B cell (primary cell): ENCODE measurements at regions not wholly inside any gene's neighbourhood (a gene's known extent, or its start where the extent isn't known, plus 50 kb on each side); places are given as distances from the start of the nearest gene placed in this dataset.

Experiments
- ATAC-seq: fragments of 200-7000 bp; cut with Tn5 transposase; one replicate; pipeline ENCODE4 v1.10.0; 2021; ENCODE audit warnings: low read depth, mild to moderate bottlenecking, moderate number of reproducible peaks, moderate library complexity
- CTCF ChIA-PET: fragments of 350-600 bp; sonication (Branson Sonifier 250); formaldehyde crosslinking; loops from one replicate; lab custom pipeline; 2021; ENCODE audit warnings: antibody characterized with exemption, inconsistent platforms; lab: Charles Lee
- POLR2A ChIA-PET: fragments of 350-600 bp; sonication (Branson Sonifier 250); formaldehyde crosslinking; loops from one replicate; lab custom pipeline; 2021; ENCODE audit warnings: antibody characterized with exemption; lab: Charles Lee
- DNase-seq: peaks from one replicate; pipeline ENCODE4 v3.0.0; 2013
- H2AFZ ChIP-seq: 2 replicates; pipeline ENCODE4 v1.6.1; 2012; ENCODE audit warnings: mild to moderate bottlenecking, low read depth, low read length; ENCODE audit not compliant: insufficient read depth, poor library complexity, severe bottlenecking
- H3K27ac ChIP-seq, 2 donors: 1 replicate in 1 of 2; 2 replicates in 1 of 2; pipeline ENCODE4 v1.5.1; 2012 to 2013; ENCODE audit warnings: low read length in 2 of 2, mild to moderate bottlenecking in 2 of 2, moderate library complexity in 1 of 2
- H3K27me3 ChIP-seq, 4 experiments: fragments of 200-600 bp in 1 of 4; sonication (generic) in 1 of 4; replicated peaks in 1 of 4; 1 replicate in 2 of 4; 2 replicates in 2 of 4; pipeline versions ENCODE4 v1.6.1 to v1.7.0; 2013 to 2016; ENCODE audit warnings: low read length in 3 of 4, mild to moderate bottlenecking in 2 of 4, mixed read lengths in 1 of 4, moderate library complexity in 1 of 4; ENCODE audit not compliant: insufficient read depth in 4 of 4, control insufficient read depth in 3 of 4; ENCODE audit errors: control extremely low read depth in 1 of 4
- H3K36me3 ChIP-seq, 2 experiments: replicated peaks in 1 of 2; 1 replicate in 1 of 2; 2 replicates in 1 of 2; pipeline versions ENCODE4 v1.6.1 to v1.7.1; 2013; ENCODE audit warnings: low read length in 1 of 2; ENCODE audit not compliant: insufficient read depth in 2 of 2, control insufficient read depth in 1 of 2; ENCODE audit errors: control extremely low read depth in 1 of 2, extremely low read depth in 1 of 2
- H3K4me1 ChIP-seq, 2 donors: fragments of 200-600 bp in 1 of 2; sonication (generic) in 1 of 2; 1 replicate in 1 of 2; 2 replicates in 1 of 2; pipeline versions ENCODE4 v1.5.1 to v1.6.1; 2013 to 2017; ENCODE audit warnings: low read length in 2 of 2; ENCODE audit not compliant: control insufficient read depth in 2 of 2, insufficient read depth in 2 of 2
- H3K4me2 ChIP-seq: replicated peaks from 2 replicates; pipeline ENCODE3; 2012; ENCODE audit warnings: mild to moderate bottlenecking, low read depth, low read length; ENCODE audit not compliant: poor library complexity, severe bottlenecking
- H3K4me3 ChIP-seq, 5 experiments: fragments of 200-600 bp in 1 of 5; sonication (generic) in 1 of 5; 1 replicate in 3 of 5; 2 replicates in 2 of 5; pipeline versions ENCODE4 v1.5.1 to v1.7.0; 2011 to 2016; ENCODE audit warnings: low read length in 4 of 5, mild to moderate bottlenecking in 4 of 5, low read depth in 2 of 5, control low read depth in 1 of 5, moderate library complexity in 1 of 5; ENCODE audit not compliant: insufficient read depth in 1 of 5; ENCODE audit errors: control extremely low read depth in 1 of 5, extremely low read depth in 1 of 5
- H3K79me2 ChIP-seq: fragments of 200-600 bp; sonication (generic); one replicate; pipeline ENCODE4 v1.6.0; 2016; ENCODE audit warnings: low read length; ENCODE audit not compliant: control insufficient read depth, insufficient read depth
- H3K9ac ChIP-seq: fragments of 200-600 bp; sonication (generic); 2 replicates; pipeline ENCODE4 v1.6.1; 2017; ENCODE audit warnings: mild to moderate bottlenecking, low read length, moderate library complexity
- H3K9me3 ChIP-seq, 3 donors: one replicate each; pipeline versions ENCODE4 v1.6.1 to v1.7.1; 2013; ENCODE audit warnings: low read length in 2 of 3; ENCODE audit not compliant: control insufficient read depth in 2 of 3, insufficient read depth in 1 of 3; ENCODE audit errors: control extremely low read depth in 1 of 3
- H4K20me1 ChIP-seq: 2 replicates; pipeline ENCODE4 v1.6.0; 2012; ENCODE audit warnings: mild to moderate bottlenecking, low read length; ENCODE audit not compliant: insufficient read depth, control insufficient read depth, poor library complexity, severe bottlenecking
- H3K27ac Mint-ChIP-seq: one replicate; pipeline ENCODE4 v1.8.0; 2021; ENCODE audit warnings: mixed read lengths
- H3K27me3 Mint-ChIP-seq: one replicate; pipeline ENCODE4 v1.8.0; 2021; ENCODE audit warnings: mixed read lengths
- H3K4me1 Mint-ChIP-seq: one replicate; pipeline ENCODE4 v1.8.0; 2021; ENCODE audit warnings: mixed read lengths
- H3K4me3 Mint-ChIP-seq: one replicate; pipeline ENCODE4 v1.8.0; 2021; ENCODE audit warnings: mixed read lengths
- H3K9me3 Mint-ChIP-seq: one replicate; pipeline ENCODE4 v1.8.0; 2022; ENCODE audit warnings: mixed read lengths; ENCODE audit not compliant: insufficient read depth
- CTCF ChIP-seq: fragments of 200-600 bp; IDR thresholded peaks from one replicate; pipeline ENCODE4 v1.8.0; 2022; ENCODE audit warnings: antibody characterized with exemption, mild to moderate bottlenecking
- EZH2 ChIP-seq: IDR thresholded peaks from 2 replicates; pipeline ENCODE4 v1.6.1; 2012; ENCODE audit warnings: borderline replicate concordance, low read depth, mild to moderate bottlenecking, moderate library complexity, low read length; ENCODE audit not compliant: insufficient read depth, poor library complexity, severe bottlenecking
- WGBS: methylation state at CpG from one replicate; pipeline ENCODE4 v1.1.5; 2013; ENCODE audit warnings: missing lambda C conversion rate; ENCODE audit not compliant: insufficient coverage; 5-methylcytosine and 5-hydroxymethylcytosine counted together
- intact Hi-C: fragments of 100-400 bp; cut with micrococcal nuclease; formaldehyde crosslinking; loops from one replicate; pipeline ENCODE4 v1.10.0; 2022

DNA sequence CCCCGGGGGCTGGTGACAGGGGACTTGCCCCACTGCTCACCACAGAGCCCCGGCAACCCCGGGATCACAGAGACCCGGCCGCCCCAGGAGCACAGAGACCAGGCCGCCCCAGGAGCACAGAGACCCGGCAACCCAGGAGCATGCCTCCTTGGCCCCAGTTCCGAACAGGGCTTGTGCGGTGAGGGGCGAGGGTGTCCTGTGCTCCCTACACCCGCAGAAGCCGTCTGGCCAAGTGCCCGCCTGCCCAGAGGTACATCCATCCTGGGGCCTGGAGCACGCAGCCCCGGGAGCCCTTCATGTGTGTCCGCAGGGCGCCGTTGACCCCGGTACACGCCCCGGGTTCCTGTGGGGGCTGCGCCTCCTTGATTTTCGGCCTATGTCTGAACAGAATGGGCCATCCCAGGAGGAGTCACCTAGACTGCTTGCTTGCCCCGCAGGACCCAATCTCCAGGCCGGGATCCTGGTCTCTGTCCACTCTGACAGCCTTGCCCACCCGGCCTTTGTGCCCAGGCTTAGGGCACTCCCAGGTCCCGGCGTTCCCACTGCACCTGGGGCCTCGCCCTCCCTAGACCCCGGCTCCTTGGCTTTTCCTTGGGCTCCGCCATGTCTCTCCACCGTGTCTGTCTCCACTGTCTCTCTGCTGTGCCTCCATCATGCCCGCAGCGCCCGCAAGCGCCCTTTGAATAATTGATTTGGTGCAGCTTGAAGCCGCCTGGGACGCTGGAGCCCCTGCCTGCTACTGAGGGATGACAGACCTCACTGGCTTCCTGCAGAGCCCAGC lies 219.8 kb downstream of the ERMARD start:
- Histone ChIP-seq H2AFZ (no peak overlapping the region), H3K9me3 (peaks cover 0 to 4% (median 0%) of the 10 kb centered on the region in 3 donors), H3K27me3 (no peaks in the 10 kb centered on the region), H3K9ac (no peak overlapping the region), H3K79me2 (no peaks in the 10 kb centered on the region), H4K20me1 (no peaks in the 10 kb centered on the region), H3K4me1 (no peaks in the 10 kb centered on the region), H3K36me3 (no peaks in the 10 kb centered on the region), H3K27ac (no peak overlapping the region), H3K4me2 (no peak overlapping the region), H3K4me3 (no peak overlapping the region)
- ATAC-seq (no peak), DNase-seq (no peak)
- Mint-ChIP-seq H3K27ac (no peak overlapping the region), H3K9me3 (no peaks in the 10 kb centered on the region), H3K4me3 (no peak overlapping the region), H3K27me3 (peaks cover 3% of the 10 kb centered on the region), H3K4me1 (peaks cover 4% of the 10 kb centered on the region)
- 91% methylated on average over 38 of the region's 38 CpGs for WGBS
- POLR2A ChIA-PET = no interaction called here
- intact Hi-C loops = no loop called here
- TF ChIP-seq CTCF (no peak), EZH2 (no peak)
- CTCF ChIA-PET = no interaction called here

DNA sequence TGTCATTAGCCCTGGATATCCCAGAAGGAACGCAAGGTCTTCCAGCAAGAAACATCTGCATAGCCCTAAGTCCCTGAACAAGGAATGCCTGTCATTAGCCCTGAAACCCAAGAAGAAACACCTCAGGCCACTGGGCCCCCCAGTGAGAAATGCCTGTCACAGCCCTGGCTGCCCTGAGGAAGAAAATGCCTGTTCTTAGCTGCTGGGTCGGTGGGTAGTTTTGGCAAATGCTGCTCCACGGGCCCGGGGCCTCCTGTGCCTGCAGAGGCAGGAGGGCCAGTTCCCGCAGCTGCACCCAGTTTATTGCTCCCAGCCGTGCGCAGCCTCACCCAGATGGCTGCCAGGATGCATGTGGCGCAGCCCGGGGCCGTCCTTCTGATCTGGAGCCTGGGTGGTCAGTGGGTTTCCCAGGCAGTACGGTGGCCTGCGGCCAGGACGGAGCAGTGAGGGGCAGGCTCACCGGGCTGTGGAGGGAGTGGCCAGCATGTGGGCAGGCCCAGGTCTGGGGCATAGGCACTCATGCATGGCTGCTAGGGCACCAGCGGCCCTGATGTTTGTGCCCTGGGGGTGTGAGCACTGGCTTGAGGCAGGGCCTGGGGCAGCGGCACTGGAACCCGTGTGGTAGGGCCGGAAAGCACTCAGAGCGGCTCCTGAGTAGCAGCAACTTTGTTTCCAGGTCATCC lies 219.0 kb downstream of the ERMARD start:
- 93% methylated on average over 19 of the region's 19 CpGs for WGBS
- no peak for ATAC-seq

More for the DNA sequence above, 219.0 kb downstream of the ERMARD start:
- H4K20me1 ChIP-seq = no peaks in the 10 kb centered on the region
- CTCF ChIA-PET = no interaction called here
- H3K4me3 ChIP-seq = no peak overlapping the region
- no peak overlapping the region for H2AFZ ChIP-seq
- peaks cover 0 to 7% (median 0%) of the 10 kb centered on the region in 3 donors for H3K9me3 ChIP-seq
- H3K4me1 ChIP-seq = no peaks in the 10 kb centered on the region
- H3K27ac ChIP-seq = no peak overlapping the region
- H3K27me3 ChIP-seq = no peaks in the 10 kb centered on the region
- intact Hi-C loops = no loop called here
- H3K79me2 ChIP-seq = no peaks in the 10 kb centered on the region
- no peak for DNase-seq
- no peak overlapping the region for H3K9ac ChIP-seq
- TF ChIP-seq CTCF = no peak
- no peak for TF ChIP-seq EZH2
- no peak overlapping the region for H3K27ac Mint-ChIP-seq
- POLR2A ChIA-PET = no interaction called here
- no peak overlapping the region for H3K4me3 Mint-ChIP-seq
- H3K36me3 ChIP-seq = no peaks in the 10 kb centered on the region
- peaks cover 5% of the 10 kb centered on the region for H3K4me1 Mint-ChIP-seq
- H3K27me3 Mint-ChIP-seq = peaks cover 3% of the 10 kb centered on the region
- no peak overlapping the region for H3K4me2 ChIP-seq
- H3K9me3 Mint-ChIP-seq = no peaks in the 10 kb centered on the region
